Endothelial cell of umbilical vein (primary cell): ENCODE measurements at regions not wholly inside any gene's neighbourhood (a gene's known extent, or its start where the extent isn't known, plus 50 kb on each side); places are given as distances from the start of the nearest gene placed in this dataset.

Source experiments
- CTCF ChIP-seq, 2 donors: IDR thresholded peaks; 1 replicate in 1 of 2; 2 replicates in 1 of 2; pipeline ENCODE4 v1.5.1; 2011; ENCODE audit warnings: low read length in 2 of 2, mild to moderate bottlenecking in 2 of 2, moderate library complexity in 2 of 2, control low read depth in 1 of 2, inconsistent platforms in 1 of 2, low read depth in 1 of 2; ENCODE audit not compliant: insufficient read depth in 1 of 2; ENCODE audit errors: extremely low read depth in 1 of 2
- FOS ChIP-seq: IDR thresholded peaks from 2 replicates; pipeline ENCODE4 v1.6.1; 2011; ENCODE audit warnings: mild to moderate bottlenecking, low read length, moderate library complexity, borderline replicate concordance; ENCODE audit not compliant: insufficient read depth
- MYC ChIP-seq: IDR thresholded peaks from one replicate; pipeline ENCODE4 v1.6.1; 2011; ENCODE audit warnings: mild to moderate bottlenecking, low read depth, low read length
- POLR2A ChIP-seq: IDR thresholded peaks from 2 replicates; pipeline ENCODE4 v1.6.1; 2012; ENCODE audit warnings: low read depth, mild to moderate bottlenecking, control low read depth, low read length
- POLR2AphosphoS5 ChIP-seq: IDR thresholded peaks from 2 replicates; pipeline ENCODE4 v1.6.1; 2012; ENCODE audit warnings: low read depth, mild to moderate bottlenecking, control low read depth, low read length, moderate library complexity; ENCODE audit not compliant: insufficient read depth

- no peak for TF ChIP-seq MYC
- no peak for TF ChIP-seq CTCF (IDR thresholded peaks at IDR 0.05; ENCODE audit: extremely low read depth in 1 of 2, insufficient read depth in 1 of 2, low read depth in 1 of 2, low read length in 2 of 2)
- TF ChIP-seq POLR2AphosphoS5, result no peak
- TF ChIP-seq POLR2A, result no peak
- no peak for TF ChIP-seq FOS
Measured at GRCh38 chr11:16528639-16529038, 172.3 kb upstream of the SOX6 start.
